H1 (cell line): ENCODE measurements at regions not wholly inside any gene's neighbourhood (a gene's known extent, or its start where the extent isn't known, plus 50 kb on each side); places are given as distances from the start of the nearest gene placed in this dataset.

Experiments
- EP300 ChIP-seq, 2 experiments: IDR thresholded peaks; 1 replicate in 1 of 2; 2 replicates in 1 of 2; pipeline ENCODE4 v1.6.1; 2011 to 2012; ENCODE audit warnings: low read depth in 2 of 2, low read length in 2 of 2, mild to moderate bottlenecking in 2 of 2, borderline replicate concordance in 1 of 2, inconsistent platforms in 1 of 2, moderate library complexity in 1 of 2
- GABPA ChIP-seq: IDR thresholded peaks from 2 replicates; pipeline ENCODE4 v1.6.1; 2011; ENCODE audit warnings: mild to moderate bottlenecking, low read length, moderate library complexity, borderline replicate concordance; ENCODE audit not compliant: insufficient read depth
- KDM1A ChIP-seq: fragments of 200-600, 300-600 bp; sonication (generic); IDR thresholded peaks from 2 replicates; pipeline ENCODE4 v1.7.1; 2016; ENCODE audit warnings: mild to moderate bottlenecking, low read length, borderline replicate concordance
- RAD21 ChIP-seq, 2 experiments: IDR thresholded peaks in 1 of 2; conservative IDR thresholded peaks in 1 of 2; 2 replicates each; pipeline ENCODE4 v1.6.1; 2011; ENCODE audit warnings: low read depth in 2 of 2, low read length in 2 of 2, improper control_type of control experiment in 1 of 2, inconsistent platforms in 1 of 2, mild to moderate bottlenecking in 1 of 2, moderate library complexity in 1 of 2
- TAF1 ChIP-seq: IDR thresholded peaks from 2 replicates; pipeline ENCODE4 v1.6.1; 2011; ENCODE audit warnings: mild to moderate bottlenecking, low read depth, low read length
- TF ChIP-seq, protein P1 (sequence below), 3 experiments: IDR thresholded peaks; 1 replicate in 2 of 3; 2 replicates in 1 of 3; pipeline versions ENCODE4 v1.5.1 to v1.6.1; 2011; ENCODE audit warnings: low read length in 3 of 3, mild to moderate bottlenecking in 3 of 3, inconsistent platforms in 2 of 3, low read depth in 1 of 3, moderate library complexity in 1 of 3; ENCODE audit not compliant: insufficient read depth in 1 of 3; ENCODE audit errors: control extremely low read depth in 1 of 3

DNA sequence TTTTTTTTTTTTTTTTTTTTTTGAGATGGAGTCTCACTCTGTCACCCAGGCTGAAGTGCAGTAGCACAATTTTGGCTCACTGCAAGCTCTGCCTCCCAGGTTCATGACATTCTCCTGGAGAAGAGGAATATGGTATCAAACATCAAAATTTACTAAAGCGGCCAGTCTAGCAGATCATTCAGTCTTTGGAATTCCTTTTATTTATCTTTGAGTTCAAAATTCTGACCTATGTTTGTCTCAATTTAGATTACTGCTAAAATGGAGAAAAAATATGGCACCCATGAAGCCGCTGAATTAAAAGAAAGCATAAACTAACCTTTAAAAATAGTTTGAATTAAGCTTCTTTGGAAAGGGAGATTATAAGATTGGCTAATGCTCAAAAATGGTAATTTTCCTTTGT is 64.5 kb upstream of the EGLN3 start:
- TF ChIP-seq, protein P1, sequence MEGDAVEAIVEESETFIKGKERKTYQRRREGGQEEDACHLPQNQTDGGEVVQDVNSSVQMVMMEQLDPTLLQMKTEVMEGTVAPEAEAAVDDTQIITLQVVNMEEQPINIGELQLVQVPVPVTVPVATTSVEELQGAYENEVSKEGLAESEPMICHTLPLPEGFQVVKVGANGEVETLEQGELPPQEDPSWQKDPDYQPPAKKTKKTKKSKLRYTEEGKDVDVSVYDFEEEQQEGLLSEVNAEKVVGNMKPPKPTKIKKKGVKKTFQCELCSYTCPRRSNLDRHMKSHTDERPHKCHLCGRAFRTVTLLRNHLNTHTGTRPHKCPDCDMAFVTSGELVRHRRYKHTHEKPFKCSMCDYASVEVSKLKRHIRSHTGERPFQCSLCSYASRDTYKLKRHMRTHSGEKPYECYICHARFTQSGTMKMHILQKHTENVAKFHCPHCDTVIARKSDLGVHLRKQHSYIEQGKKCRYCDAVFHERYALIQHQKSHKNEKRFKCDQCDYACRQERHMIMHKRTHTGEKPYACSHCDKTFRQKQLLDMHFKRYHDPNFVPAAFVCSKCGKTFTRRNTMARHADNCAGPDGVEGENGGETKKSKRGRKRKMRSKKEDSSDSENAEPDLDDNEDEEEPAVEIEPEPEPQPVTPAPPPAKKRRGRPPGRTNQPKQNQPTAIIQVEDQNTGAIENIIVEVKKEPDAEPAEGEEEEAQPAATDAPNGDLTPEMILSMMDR (IDR thresholded peaks at IDR 0.05; ENCODE audit: control extremely low read depth in 1 of 3, insufficient read depth in 1 of 3, low read depth in 1 of 3, low read length in 3 of 3): no peak
- TF ChIP-seq GABPA (no peak), EP300 (IDR thresholded peaks at IDR 0.05; ENCODE audit: borderline replicate concordance in 1 of 2, low read depth in 2 of 2, low read length in 2 of 2) (no peak), RAD21 (IDR thresholded peaks at IDR 0.05 in 1 of 2, conservative IDR thresholded peaks at IDR 0.05 in 1 of 2; ENCODE audit: low read depth in 2 of 2, low read length in 2 of 2) (no peak), KDM1A (no peak), TAF1 (no peak)
